GM03348 (cell line): ENCODE measurements at regions not wholly inside any gene's neighbourhood (a gene's known extent, or its start where the extent isn't known, plus 50 kb on each side); places are given as distances from the start of the nearest gene placed in this dataset.
A peak's percentile ranks its signal among the peaks of the same experiment; 100 is the strongest.
"Not testable (repeated sequence)": the region's sequence is repeated elsewhere in the genome, so short reads cannot be mapped to it uniquely, and the experiment has no call there.

ENCODE experiments used
- DNase-seq: peaks from one replicate; pipeline ENCODE4 v3.0.0; 2012; ENCODE audit warnings: low spot score

DNA sequence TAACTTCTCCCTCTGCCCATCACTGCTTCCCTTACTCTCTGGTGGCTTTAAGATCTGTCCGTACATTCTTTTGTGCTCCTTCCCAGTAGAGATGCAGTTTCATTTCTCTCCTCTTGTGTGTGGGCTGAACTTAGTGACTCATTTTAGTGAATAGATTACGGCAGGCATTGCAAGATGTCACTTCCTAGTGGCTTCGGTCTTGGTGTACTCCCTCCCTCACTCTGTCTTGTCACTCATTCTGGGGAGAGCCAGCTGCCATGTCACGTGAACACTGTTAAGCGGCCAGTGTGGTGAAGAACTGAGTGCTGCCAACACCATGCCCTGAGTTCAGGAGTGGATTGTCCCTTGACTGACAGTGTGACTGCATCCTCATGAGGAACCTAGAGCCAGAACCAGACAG, 115.9 kb downstream of the OTOR start:
- peak; percentile 22 for DNase-seq

DNA sequence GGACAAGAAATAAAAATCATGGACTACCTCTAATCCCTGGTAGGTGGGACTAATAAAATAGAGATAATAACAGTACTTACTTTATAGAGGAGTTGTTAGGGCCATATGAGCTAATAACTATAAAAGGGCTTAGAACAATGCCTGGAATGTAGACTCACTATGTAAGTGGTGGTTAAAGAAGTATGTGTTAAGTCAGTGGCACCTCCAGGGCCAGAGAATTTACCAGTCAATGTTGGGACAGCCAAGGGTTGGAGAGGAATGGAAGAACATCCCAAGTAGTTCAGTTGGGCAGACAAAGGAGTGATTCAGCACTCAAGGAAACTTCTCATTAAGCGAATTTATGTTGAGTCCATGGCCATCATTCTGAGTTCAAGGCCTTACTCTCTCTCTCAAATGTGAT, 116.8 kb downstream of the OTOR start:
- no peak for DNase-seq

DNA sequence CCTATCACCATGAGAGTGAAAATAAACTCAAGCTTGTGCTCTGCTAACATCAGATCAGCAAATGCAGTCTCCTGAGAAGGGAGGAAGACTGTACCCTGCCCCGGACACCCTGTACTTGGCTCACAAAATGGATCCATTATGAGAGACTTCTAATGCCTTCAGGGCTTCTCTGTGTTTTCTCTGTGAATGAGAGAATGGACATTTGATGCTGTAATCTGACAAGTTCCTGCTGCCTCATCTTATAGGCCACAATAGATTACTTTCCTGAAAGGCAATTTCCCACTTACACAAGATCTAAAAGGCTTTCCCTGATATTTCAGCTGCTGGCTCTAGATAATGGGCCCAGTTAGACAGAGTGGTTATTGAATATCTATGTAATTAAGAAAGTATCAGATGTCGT, 117.2 kb downstream of the OTOR start:
- no peak for DNase-seq

DNA sequence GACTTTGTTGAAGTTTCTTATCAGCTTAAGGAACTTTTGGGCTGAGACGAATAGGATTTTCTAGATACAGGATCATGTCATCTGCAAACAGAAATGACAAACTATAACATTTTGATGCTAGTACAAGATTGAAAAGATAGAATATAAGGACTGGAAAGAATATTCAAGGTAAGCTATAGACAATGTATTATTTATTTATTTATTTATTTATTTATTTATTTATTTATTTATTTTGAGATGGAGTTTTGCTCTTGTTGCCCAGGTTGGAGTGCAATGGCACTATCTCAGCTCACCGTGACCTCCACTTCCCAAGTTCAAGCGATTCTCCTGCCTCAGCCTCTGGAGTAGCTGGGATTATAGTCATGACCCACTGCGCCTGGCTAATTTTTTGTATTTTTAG, 125.0 kb downstream of the OTOR start:
- DNase-seq = not testable (repeated sequence)

DNA sequence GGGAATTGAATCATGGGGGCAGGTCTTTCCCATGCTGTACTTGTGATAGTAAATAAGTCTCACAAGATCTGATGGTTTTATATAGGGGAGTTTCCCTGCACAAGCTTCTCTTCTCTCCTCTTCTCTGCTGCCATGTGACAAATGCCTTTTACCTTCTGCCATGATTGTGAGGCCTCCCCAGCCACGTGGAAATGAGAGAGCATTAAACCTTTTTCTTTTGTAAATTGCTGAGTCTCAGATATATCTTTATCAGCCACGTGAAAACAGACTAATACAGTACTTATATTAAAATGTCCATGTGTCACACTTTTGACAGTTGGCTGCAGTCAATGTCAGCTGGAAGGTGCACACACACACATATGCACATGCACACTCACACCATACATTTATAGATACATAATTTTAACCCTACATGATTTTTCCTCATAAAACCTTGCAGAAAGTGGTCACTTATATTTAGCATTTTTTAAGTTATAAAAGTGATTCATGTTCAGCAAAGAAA, 128.9 kb downstream of the OTOR start:
- DNase-seq = no peak

DNA sequence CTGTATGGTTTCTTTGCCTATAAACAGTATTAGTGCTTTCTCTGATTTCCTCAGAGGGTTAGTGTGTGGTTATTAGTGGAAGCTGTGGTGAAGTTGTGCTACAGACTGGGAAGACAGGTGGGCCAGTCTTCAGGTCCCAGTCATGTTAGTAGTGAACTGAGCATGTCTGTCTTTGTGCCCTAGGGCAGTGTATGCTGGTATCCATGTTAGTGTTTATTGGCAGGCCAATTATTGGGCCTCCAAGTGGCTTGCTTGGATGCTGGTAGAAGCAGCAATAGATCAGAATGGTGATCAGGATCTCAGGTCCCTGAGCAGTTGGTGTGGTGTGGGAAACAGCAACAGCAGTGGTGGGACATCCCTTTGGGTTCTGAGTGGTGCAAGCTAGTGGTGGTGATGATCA, 137.6 kb downstream of the OTOR start:
- DNase-seq = no peak

DNA sequence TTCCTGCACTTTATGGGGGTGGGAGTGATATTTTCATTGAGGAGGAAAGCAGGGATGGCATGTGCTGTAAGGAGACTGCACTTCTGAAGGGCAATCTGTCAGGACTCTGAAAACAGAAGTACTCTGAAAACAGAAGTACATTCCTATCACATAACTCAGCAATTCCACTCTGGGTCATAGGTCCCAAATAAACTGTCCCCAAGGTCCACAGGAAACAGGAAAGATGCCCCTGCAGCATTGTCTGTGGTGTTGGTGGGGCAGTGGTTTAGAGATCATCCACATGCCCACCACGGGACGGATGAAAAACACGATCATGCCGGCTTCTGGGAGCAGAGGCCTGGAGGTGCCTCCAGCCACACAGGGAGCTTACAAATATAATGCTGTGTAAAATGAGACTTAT, 150.3 kb downstream of the OTOR start:
- peak; percentile 31 for DNase-seq

DNA sequence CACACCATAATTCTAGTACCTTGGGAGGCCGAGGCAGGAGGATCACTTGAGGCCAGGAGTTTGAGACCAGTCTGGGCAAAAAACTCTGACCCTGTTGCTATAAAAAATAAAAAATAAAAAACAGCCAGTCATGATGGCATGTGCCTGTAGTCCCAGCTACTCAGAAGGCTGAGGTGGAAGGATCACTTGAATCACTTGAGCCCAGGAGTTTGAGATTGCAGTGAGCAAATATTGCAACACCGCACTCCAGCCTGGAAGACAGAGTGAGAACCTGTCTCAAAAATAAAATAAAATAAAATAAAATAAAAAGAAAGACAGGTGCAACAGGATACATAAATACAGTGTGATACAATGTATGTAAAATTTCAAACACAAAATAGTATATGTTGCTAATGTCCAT, 154.5 kb downstream of the OTOR start:
- no peak for DNase-seq

DNA sequence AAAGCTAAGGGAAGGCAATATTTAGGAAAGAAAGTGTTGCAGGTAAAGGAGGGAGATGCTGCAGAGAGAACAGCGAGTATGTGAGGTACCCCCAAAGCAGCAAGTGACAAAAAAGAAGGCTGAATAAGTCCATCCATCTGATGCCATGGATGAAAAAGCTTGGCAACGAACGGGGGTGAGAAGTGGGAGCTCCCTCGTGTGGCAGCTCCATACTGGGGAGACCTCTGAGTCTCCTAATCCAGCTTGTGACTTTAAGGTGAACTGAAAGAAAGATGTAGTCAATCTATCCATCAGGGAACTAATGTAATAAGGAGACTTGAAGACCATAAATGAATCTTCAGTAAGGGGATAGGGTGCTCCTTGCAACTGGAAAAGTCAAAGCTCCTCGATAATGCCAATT, 156.6 kb downstream of the OTOR start:
- DNase-seq = no peak

DNA sequence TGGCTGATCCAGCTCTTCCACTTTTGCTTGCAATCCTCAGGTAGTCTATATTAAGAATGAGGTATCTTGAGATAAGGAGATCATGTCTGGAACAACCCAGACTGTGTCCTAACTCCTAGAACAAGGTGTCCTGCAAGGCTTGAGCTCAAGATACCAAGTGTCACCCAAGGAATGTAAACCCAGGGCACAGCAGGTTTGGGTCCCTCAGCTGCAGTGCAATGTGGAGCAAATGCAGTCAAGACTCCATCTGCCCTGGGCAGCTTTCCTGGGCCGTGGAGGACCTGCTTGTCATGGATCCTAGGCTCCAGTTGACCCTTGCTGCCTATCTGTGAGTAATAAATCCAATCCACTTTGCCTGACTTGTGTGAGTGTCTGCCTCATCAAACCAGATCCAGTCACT, 166.1 kb downstream of the OTOR start:
- no peak for DNase-seq

DNA sequence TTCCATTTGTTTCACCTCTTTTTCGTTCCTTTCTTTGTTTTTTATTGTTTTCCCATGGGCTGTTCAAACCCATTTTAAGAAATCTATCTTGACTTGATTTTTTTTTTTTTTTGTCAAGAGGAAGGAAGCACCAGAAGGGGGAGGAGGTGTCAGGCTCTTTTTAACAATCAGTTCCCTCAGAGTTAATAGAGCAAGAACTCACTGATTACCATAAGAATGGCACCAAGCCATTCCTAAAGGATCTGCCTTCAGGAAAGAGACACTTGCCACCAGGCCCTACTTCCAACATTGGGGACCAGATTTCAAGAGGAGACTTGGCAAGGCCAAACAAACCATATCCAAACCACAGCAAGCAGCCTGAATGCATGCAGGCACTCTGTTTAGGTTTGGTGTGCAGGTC, 168.0 kb downstream of the OTOR start:
- DNase-seq = no peak

DNA sequence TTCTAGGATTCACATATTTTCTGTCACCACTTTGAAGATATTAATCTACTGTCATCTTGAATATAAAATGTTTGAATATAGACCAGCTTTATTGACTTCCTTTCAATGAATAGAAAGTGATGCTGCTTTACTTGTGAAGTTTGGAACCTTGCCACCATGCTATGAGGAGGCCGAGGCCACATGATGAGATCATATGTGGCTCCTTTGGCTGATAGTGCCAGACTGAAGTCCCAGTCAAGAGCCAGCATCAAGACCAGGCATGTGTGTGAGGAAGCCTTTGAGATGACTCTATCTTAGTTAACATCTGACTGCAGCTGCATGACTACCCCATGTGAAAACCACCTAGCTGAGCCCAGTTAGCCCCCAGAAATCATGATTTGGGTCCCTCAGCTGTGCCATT, 169.5 kb downstream of the OTOR start:
- no peak for DNase-seq

DNA sequence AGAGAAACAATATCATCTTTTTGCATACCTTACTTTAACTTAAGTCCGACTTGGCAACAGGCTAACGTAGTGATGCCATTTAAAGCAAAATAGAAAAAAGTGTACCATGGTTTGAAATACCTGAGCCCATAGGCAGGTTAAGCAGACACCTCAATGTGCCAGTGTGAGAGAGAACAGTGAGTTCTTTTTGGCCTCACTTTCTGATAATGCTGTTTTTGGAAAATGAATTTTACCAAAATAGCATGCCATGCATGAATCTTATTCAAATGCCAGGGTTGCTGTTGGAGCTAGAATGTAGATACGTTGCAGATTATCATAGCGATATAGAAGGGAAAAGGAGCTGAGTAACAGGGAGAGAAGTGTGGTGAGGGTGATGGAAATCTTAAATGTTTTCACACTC, 170.2 kb downstream of the OTOR start:
- DNase-seq = no peak

DNA sequence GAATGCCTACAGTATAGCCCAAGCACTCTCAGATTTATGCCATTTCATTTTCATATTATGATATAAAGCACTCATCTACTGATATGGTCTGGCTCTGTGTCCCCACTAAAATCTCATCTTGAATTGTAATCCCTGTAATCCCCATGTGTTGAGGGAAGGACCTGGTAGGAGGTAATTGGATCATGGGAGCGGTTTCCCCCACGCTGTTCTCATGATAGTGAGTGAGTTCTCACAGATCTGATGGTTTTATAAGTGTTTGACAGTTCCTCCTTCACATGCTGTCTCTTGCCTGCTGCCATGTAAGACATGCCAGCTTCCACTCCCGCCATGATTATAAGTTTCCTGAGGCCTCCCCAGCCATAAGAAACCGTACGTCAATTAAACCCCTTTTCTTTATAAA, 171.7 kb downstream of the OTOR start:
- no peak for DNase-seq

DNA sequence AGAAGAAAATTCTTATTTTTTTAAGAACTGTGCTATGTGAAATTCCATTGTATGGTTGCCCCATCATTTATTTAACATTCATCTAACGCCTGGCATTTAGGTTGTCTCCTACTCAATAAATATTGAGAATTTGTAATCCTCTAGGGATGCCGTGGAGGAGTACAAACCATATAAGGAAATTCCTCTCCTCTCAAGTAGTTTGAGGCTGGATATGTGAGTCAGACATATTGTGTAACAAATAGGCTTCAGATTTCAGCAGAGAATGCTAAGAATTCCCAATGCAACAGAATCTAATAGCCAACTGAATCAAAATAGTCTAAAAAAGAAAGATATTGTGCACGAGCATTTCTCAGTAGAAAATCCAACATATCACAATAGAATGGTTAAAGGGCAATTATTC, 174.7 kb downstream of the OTOR start:
- DNase-seq = peak; percentile 83

DNA sequence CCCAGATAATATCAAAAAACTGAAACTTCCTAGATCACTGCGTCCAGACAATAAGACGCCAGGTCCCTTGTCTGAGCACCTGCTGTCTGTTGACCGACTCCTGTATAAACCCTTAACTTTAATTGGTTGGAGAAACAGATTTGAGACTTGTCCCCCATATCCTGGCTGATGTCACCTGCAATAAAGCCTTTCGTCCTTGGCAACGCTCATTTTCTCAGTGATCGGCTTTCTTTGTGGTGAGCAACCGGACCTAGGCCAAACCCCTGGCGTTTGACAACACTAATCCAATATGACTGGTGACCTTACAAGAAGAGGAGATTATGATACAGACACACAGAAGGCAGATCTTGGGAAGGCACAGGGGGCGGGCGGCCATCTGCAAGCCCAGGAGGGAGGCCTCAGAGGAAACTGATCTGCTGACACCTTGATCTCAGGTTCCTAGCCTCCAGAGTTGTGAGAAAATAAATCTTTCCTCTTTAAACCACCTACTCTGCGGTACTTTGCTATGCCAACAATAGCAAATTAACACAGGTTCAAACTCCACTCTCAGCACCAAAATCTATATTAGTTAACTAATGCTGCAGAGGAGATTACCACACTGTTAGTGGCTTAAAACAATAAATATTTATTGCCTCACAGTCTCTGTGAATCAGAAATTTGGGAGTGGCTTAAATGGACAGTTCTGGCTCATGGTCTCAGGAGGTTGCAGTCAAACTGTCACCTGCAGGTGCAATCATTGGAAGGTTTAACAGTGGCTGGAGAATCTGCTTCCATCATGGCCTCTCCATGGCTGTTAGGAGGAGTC, 178.7 kb downstream of the OTOR start:
- no peak for DNase-seq

DNA sequence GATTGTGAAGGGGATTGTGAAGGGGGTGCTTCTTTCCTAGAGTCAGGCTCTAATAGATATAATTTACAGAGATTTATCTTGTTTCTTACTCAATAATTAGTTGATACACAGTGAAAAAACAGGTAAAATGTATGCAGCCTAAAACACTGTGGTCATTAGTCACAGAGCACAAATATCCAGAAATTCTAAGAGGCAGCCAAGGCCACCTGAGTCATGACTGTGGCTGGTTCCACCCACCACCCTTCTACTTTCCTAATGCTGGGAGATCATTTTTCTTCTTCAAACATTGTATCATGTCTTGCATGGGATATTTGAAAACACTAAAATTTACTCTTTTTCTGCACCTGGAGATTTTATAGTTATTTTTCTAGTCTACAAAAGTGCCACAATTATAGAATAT, 181.6 kb downstream of the OTOR start:
- peak; percentile 66 for DNase-seq

DNA sequence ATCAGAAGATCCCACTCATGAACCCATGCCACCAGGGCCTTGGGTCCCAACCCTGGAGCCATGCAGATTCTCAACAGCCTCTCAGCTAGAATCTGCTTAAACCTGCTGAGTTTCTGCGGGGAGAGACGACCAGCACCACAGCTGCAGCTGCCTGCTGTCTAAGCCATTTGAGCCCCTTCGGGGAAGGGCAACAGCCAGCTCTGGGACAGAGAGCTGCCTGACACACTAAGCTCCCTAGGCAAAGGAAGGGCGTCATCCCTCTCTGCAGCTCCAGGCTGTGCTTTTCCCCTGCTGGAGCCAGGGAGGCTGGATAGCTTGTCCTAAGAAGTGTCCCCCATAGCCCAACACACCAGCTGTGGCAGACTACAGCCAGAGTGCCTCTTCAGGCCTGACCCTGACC, 182.5 kb downstream of the OTOR start:
- DNase-seq = no peak

DNA sequence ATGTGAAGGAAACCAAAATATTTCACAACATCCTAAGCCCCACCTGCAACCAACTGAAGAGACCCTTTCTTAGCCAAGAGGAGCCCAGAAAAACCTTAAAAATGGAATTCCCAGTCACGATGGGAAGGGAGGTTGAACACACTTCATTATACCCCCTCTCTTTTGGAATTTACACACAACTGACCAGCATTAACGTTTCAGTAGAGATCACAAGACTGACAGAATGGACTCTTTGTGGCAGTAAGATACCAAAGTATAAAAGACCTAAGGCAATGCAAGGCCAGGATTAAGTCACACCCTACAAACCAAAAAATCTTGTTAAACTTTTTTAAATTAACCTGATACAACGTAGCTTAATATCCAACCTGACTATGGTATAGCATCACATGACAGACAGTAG, 190.9 kb downstream of the OTOR start:
- no peak for DNase-seq

DNA sequence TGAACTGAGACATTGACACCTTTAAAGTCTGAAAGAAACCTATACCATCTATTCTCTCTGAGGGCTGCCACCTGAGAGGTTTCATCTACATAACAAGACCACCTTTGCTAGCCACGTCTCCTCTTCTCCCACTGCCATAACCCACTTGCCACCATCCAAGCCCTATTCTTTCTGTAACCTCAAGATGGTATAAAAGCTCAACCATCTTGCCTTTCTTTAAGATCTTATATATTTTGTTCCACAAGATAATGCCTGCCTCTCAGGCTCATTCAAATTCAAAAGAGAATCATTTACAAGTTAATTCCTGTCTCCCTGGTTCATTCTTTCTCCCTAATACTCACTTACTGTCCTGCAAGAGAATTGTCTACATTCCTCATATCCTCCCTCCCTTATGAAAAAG, 192.5 kb downstream of the OTOR start:
- DNase-seq = no peak

DNA sequence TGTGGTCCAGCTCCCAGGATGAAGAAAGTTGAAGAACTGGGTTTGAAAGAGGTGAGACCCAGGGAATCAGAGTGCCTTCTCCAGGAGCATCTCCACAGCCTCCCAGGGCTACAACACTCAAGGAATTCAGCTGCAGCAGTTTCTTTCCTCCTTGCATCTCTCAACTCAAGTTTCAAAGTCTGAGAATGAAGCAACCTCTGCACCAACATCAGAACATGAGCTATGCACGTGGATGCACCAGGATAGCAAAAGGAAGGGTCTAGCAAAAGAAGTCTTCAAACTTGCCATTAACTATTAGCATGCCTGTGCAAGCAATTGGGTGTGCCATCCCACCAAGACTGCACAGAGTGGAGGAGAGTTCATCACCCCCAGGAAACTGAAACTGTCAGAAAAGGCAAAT, 193.9 kb downstream of the OTOR start:
- DNase-seq = no peak

DNA sequence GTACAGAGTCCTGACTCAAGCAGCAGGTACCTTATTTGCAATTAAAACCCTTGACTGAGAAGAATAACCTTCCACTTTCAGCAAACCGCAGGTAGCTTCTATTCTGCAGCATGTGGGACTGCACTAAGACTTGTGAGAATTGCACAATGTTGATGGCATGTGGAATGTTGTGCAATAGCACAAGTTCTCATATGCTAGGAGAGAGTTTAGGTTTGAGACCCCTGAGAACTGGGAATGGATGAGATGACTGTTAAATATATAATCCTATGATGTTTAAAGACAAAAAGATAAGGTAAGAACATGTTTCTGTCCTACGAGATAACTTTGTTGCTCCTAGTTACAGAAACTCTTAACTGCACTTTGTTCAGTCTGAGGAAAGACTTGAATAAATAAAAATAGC, 194.6 kb downstream of the OTOR start:
- no peak for DNase-seq

DNA sequence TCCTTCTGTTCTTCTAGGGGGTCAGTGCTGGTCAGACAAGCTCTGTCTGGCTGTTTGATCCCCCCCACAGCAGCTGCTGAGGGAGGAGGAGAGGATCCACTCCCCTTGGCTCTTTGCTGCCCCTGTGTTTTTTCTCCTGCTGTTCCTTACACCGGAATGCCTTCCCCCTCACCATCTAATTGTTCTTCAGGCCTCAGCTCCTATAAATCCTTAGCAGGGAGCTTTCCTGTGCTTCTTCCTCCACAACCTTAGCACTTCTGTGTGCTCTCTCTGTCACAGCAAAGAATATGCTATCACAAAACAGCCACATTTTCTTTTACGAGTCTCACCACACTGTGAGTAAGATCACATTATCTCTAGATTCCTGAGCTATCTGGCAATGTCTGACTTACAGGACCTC, 196.6 kb downstream of the OTOR start:
- no peak for DNase-seq

DNA sequence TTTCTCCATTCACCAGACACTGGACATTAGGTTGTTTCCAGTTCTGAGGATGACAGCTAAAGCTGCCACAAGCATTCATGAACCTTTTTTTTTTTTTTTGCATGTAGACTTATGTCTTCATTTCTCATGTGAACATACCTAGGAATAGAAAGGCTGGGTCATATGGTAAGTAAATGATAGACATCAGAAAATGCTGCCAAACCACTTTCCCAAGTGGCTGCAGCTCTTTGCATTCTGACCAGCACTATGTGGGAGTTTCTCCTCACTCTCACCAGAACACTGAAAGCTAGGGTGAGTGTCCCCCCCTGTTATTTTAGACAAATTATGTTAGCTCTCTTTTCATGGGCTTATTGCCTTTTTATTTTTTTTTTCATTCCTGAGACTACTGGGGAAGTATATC, 197.5 kb downstream of the OTOR start:
- DNase-seq = no peak
